ENCODE measurements at regions not wholly inside any gene's neighbourhood (a gene's known extent, or its start where the extent isn't known, plus 50 kb on each side); places are given as distances from the start of the nearest gene placed in this dataset.
"Not testable (repeated sequence)": the region's sequence is repeated elsewhere in the genome, so short reads cannot be mapped to it uniquely, and the experiment has no call there.

DNA sequence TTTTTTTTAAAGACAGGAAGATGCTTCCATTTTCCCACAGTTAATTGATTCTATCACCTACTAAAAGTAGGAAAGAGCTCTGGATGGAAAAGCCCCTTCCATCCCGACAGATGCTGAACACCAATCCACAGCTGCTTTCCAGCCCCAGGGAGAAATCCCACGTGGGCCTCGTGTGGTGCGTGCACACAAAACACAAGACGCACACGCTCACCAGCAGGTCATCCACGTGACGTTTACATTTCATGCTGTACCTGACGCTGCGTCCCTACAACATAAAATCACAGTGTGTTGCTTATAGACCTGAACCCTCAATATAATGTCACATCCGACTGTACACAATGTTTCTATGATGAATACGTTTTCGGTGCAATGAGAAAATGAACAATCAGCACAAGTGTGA, 50.2 kb upstream of the DACT2 start:
- DNase-seq = no peak

DNA sequence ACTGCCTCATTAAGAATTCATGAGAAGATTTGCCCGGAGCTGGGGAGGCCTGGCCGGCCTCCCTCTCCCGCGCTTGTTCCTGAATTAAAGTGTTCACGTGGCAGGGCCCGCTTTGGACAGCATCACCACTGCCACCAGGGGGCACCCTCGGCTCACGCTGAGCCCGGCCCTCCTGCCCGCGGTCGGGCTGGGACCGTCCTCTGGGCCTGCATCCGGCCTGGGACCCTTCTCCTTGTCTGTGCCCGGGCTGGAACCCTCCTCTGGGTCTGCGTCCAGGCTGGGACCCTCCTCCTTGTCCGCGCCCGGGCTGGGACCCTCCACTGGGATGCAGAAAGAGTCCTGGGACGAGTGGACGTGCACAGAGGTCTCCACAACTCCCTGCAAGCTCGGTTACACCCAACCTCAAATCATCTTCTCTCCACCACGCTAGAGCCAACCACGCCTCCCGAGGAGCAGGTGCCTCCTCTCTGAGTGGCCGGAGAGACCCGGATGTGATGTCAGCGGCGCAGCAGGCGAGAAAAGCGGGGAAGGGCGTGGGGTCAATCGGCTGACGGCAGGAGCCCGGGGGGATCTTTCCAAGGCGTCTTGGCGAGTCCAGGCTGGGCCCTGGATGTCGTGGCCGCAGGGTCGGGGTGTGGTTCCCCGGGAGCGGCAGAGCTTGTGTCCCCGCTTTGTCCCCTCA, 50.9 kb upstream of the DACT2 start:
- DNase-seq = peak; percentile 30

DNA sequence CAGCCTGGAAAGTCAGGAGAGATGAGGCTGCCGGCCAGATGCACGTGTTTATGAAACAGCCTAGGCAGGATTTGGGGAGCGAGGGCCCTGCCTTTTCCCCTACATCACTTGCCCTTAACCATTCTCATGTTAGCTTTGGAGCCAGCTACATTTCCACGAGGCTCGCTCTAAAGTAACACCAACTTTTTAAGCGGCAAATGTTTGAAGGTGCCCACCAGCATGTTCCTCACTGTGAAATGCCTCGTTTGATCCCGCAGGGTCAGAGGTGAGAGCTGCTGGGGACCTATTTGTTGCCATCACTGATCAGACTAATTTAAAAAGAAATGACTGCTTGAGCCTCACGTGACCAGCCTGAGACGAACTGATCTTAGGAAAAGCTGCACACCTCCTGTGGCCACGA, 51.6 kb upstream of the DACT2 start:
- no peak for DNase-seq

DNA sequence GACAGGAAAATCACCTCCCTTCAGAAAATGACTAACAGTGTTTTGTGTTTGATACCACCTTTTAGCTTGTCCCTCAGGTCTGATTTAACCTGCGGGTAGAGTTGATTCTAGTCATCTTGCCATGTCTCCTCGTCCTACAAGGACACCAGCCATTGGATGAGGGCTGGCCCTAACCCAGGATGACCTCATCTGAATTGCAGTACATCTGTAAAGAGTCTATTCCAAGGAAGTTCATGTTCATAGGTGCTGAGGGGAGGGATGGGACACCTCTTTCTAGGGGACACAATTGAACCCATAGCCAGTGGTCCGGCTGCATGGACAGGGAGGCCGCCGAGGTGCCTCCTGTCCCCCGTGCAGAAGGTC, 52.0 kb upstream of the DACT2 start:
- DNase-seq = no peak

DNA sequence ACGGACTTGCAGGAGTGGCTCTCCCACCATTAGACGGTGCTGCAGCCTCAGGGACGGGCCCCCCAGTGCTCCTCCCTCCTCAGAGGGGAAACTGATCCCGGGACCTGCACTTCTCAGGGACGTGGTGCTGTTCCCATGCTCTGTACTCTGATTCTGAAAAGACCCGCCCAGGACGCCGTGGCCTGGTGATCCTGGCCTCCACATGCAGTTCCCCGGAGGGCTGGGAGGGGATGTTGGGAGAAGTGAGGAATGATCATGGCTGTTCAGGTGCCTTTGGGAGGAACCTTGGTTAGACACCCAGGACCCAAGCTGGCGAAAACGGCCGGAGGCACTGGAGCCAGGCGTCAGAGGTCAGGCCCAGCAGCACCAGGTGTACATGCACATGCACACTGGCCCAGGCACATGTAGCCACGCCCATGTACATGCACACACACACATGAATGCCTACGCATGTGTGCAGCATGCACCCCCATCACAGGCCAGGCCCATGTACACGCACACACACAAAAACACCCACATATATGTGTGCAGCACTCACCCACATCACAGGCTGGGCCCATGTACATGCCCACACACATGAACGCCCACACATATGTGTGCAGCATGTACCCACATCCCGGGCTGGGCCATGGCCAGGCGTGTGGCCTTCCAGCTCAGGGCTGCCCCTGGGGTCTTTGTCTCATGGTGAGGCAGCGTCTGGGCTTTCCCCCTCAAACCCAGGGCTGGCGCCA, 52.6 kb upstream of the DACT2 start:
- no peak for DNase-seq

DNA sequence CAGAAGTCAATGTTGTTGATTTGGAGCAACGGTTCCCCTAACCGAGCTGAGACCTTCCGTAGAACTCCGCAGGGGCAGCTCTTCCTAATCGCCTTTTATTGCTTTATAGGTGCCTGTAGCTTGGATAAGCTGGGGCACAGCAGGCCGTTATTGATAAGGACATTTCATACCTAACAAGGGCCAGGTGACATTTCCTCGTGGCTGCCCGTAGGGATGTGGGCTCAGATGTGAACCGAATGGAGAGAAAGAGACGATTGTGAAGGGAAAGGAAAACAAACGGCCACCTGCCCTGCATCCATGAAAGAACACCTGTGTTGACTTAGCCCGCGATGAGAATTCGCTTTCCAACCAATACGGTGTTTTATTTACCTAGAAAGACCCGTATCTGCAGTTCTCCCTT, 53.3 kb upstream of the DACT2 start:
- no peak for DNase-seq

DNA sequence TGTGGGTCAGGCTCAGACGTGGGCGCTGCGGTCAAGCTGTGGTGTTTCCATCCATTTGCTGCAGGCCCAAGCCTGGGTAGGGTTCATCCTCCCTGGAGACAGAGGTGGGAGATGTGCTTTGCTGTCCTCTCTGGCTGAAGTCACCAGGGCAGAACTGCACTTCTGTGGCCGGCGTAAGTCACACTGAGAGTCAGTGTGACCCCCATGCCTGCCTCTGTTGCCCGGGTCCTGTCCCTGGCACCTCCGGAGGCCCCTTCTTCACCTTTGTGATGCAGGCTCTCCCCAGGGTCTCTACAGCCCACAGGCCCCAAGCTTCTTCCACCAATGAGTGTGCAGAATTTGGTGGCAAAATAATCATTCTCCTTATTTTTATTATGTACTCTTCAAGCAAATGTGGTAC, 53.8 kb upstream of the DACT2 start:
- no peak for DNase-seq

DNA sequence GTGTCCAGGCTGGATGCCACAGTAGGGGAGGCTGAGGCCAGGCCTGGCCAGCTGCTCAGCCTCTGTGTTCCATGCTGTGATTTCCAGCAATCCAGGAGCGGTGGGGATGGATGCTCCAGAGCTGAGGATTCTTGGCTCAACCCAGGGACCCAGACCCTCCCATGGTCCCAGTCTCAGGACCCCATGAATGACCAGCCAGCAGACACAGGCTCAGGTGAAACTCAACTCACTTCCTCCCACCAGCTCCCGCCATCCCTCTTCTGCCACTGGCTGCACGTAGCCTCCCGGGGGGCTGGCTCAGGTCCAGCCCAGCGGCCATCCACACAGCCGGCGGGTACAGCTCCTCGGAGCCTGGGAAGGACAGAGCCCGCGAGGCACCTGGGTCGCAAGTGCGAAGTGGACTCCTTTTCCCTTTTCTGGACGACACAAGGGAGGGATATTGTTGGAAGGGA, 54.5 kb upstream of the DACT2 start:
- DNase-seq = no peak

DNA sequence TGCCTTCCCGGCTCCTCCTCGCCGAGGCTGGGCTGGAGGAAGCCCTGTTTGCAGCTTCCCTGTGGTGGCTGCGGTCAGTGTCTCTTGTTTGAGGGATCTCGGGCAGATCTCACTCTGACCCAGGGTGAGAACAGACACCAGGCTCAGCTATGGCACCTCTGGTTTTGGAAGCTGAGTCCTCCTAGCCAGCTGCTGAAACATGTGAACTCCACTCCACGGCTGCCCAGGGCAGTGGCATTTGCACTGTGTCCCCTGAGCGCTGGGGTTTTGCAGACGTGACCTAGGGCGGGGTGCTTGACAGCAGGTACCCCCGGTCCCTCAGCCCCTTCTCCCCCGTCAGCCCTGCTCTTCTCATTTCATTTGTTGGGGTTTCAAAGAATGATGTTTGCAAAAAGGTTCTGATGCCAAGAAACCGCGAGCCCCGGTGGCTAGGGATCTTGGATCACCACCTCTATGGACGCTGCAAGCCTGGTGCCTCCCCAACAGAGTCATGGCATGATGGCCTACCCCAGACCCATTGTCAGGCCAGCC, 55.0 kb upstream of the DACT2 start:
- DNase-seq = no peak

DNA sequence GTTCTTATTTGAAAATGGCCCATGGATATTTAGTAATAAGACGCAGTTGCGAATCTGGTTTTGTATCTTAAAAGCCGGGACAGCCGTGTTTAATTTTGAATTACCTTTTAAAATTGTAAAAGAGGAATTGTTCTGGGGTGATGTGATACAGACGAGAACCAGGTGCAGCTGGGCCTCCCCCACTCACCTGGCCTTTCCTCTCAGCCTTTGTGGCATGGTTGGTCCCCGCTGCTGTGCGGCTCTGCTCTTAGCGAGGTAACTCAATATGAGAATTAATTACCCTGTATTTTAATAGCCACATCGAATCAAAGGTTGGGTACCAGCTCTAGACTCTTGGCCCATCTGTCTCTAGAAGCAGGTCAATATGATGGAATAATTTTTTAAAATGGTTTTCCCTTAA, 56.5 kb upstream of the DACT2 start:
- no peak for DNase-seq

DNA sequence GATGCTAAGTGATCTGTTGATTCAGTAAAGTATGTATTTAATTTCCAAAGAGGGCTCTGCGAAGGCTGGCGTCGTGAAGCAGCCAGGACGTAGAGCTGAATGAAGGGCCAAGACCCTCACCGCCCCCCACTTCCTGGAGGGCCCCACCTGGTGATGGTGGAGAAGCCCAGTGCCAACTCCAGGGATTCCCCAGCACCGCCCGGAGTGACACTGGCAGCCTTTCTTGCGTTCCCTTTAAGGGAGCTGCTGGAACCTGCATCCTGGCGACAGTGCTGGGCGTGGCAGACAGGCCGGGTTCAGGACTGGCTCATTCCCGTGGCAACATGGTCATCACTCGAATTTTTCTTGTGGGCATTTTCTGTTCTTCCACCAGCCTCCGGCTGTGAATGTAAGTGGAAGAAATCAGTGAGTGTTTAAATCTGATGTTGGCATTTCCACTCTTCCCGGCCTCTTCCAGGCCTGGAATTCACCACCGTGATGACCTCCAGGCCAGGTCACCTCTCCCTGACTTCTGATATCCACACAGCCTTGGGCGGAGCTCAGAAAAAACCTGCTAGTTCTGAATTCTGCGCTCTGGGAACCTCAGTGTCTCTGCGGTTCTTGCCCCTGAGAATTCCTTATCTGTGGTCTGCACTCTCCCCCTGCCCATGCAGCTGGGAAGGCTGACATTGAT, 57.4 kb upstream of the DACT2 start:
- no peak for DNase-seq

DNA sequence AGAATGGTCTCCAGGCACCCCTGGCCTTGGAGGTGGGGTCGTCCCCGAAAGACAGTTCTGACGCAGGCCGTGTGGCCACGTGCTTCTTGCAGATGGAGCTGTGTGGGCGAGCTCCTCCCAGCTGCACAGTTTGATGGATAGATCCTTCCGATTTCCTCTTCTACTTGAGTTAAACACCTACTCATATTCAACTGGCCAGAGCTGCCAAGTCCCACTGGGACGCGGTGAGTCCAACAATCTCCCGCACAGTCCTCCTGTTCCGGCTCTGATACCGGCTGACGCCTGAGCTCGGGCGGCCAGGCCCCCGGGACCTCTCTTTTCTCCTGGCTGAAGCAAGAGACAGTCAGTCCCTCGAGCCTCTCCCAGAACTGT, 57.9 kb upstream of the DACT2 start:
- no peak for DNase-seq

DNA sequence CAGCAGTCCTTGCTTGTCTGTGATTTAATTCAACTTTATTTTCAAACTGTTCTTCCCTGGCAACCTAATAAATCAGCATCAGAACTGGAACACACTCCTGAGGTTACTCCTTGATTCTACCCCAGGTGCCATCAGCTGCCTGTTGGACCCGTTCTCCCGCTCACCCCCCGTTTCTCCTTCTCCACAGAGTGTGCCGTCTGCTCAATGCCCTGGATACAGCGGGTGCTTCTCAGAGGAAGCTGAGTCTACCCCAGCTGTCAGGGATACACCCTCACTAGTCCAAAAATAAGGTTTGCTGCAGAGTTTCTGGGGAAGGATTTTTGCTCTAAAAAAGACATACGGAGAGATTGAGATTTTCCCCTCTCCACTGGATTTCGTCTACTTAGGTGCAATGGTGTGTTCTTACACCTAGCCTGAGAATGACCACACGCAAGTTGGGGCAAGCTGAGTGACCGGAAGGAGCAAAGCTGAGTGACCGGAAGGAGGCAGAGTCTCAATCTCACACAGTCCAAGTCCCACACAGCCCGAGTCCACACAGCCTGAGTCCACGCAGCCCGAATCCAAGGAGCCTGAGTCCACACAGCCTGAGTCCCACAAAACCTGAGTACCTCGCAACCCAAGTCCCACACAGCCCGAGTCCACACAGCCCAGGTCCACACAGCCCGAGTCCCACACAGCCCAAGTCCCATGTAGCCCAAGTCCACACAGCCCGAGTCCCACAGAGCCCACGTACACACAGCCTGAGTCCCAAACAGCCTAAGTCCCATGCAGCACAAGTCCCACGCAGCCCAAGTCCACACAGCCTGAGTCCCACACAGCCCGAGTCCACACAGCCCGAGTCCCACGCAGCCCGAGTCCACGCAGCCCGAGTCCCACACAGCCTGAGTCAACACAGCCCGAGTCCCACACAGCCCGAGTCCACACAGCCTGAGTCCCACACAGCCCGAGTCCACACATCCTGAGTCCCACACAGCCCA, 58.6 kb upstream of the DACT2 start:
- DNase-seq = no peak

DNA sequence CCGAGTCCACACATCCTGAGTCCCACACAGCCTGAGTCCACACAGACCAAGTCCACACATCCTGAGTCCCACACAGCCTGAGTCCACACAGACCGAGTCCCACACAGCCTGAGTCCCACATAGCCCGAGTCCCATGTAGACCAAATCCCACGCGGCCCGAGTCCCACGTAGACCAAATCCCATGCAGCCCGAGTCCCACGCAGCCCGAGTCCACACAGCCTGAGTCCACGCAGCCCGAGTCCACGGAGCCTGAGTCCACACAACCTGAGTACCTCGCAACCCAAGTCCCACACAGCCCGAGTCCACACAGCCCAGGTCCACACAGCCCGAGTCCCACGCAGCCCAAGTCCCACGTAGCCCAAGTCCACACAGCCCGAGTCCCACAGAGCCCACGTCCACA, 60.0 kb upstream of the DACT2 start:
- DNase-seq = not testable (repeated sequence)

DNA sequence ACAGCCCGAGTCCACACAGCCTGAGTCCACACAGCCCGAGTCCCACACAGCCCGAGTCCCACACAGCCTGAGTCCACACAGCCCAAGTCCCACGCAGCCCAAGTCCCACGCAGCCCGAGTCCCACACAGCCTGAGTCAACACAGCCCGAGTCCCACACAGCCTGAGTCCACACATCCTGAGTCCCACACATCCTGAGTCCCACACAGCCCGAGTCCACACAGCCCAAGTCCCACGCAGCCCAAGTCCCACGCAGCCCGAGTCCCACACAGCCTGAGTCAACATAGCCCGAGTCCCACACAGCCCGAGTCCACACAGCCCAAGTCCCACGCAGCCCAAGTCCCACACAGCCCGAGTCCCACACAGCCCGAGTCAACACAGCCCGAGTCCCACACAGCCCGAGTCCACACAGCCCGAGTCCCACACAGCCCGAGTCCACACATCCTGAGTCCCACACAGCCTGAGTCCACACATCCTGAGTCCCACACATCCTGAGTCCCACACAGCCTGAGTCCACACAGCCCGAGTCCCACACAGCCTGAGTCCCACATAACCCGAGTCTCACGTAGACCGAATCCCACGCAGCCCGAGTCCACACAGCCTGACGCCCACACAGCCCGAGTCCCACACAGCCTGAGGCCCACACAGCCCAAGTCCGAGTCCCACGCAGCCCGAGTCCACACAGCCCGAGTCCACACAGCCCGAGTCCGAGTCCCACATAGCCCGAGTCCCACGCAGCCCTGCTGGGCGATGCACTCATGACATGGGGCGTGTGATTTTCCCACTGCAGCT, 60.6 kb upstream of the SMOC2 start:
- not testable (repeated sequence) for DNase-seq

DNA sequence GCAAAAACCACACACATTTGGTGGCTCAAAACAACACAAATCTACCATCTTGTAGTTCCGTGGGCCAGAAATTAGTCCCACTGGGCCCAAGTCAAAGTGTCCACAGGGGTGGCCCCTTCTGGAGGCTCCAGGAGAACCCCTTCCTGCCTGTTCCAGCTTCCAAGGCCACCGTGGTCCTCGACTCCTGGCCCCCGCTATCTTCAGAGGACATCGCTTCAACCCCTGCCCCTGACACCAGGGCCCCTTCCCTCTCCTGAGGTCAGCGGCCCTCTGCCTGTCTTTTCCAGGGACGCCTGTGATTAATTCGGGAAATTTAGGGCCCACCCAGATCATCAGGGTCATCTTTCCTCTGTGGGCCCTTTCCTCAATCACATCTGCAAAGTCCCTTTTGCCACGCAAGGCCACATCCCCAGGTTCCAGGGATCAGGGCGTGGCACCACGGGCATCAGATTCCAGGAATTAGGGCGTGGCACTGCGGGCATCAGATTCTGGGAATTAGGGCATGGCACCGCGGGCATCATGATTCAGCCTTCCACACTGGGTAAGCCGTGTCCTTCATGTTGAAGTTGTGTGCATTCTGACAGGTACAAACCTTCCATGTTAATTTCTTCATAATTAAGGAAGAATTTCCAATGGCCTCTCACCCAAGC, 59.9 kb upstream of the SMOC2 start:
- DNase-seq = no peak

DNA sequence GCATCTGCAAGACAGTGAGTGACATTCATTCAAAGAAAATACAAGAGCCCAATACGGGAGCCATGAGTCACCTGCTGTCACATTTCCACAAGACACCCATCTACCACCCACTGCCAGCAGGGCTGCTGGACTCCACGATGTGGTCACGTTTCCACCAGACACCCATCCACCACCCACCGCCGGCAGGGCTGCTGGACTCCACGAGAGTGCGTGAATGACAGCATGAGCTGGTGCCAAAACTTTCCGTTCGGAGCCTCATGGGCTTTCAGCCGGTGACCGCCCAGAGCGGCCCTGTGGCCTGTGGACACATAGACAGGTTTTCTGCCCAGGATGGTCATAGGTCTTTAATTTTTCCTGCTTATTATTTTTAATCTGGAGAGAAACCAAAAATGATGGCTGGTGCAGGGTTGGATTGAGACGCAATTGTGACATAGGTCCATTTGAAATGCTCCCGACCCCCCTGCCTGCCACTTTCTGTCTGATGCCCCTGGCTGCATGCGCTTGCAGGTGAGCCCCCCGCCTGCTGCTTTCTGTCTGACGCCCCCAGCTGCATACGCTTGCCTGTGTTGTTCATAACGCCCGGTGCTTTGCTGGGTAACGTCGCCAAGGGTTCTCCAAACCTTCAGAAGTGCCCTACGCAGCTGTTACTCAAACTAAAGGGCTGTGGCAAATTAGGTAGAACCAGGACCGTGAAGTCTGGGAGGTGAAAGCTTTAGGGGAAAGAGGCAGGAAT, 59.1 kb upstream of the SMOC2 start:
- DNase-seq = no peak

DNA sequence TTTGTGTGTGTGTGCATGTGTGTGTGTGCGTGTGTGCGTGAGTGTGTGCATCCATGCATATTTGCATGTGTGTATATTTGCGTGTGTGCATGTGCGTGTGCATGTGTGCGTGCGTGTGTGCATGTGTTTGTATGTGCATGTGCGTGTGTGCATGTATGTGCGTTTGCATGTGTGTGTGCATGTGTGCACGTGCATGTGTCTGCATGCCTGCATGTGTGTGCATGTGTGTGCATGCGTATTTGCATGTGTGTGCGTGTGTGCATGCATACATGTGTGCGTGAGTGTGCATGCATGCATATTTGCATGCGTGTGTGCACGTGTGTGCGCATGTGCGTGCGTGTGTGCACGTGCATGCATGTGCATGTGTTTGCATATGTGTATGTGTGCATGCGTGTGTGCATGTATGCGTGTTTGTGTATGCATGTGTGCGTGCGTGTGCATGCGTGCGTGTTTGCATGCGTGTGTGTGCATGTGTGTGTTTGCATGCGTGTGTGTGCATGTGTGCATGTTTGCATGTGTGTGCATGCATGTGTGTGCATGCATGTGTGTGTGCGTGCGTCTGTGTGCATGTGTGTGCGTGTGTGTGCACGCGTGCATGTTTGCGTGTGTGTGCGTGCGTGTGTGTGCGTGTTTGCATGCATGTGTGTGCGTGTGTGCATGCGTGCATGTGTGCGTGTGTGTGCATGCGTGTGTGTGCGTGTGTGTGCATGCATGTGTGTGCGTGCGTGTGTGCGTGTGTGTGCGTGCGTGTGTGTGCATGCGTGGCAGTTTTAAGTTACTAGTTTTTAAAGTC, 57.7 kb upstream of the SMOC2 start:
- DNase-seq = no peak

All from NCI-H2171 (cell line).